OCI-LY3 (cell line): ENCODE measurements at regions not wholly inside any gene's neighbourhood (a gene's known extent, or its start where the extent isn't known, plus 50 kb on each side); places are given as distances from the start of the nearest gene placed in this dataset.

Experiments
- H2AFZ ChIP-seq: fragments of 200-600, 300-600 bp; shearing (Covaris generic); 2 replicates; pipeline ENCODE4 v1.6.0; 2014; ENCODE audit warnings: antibody characterized with exemption, low read depth, low read length
- H3K27ac ChIP-seq: fragments of 200-600, 300-600 bp; sonication (generic); 2 replicates; pipeline ENCODE4 v1.5.1; 2014; ENCODE audit warnings: mild to moderate bottlenecking, low read length, moderate library complexity, mixed read lengths
- H3K27me3 ChIP-seq: fragments of 200-600, 300-600 bp; sonication (generic); 2 replicates; pipeline ENCODE4 v1.6.1; 2014; ENCODE audit warnings: low read depth, low read length, mixed read lengths
- H3K36me3 ChIP-seq: fragments of 200-600, 300-600 bp; sonication (generic); replicated peaks from 2 replicates; pipeline ENCODE3; 2014; ENCODE audit warnings: low read depth, low read length, mixed read lengths
- H3K4me1 ChIP-seq: fragments of 300-600, 200-600 bp; sonication (generic); 2 replicates; pipeline ENCODE4 v1.6.1; 2014; ENCODE audit warnings: low read length, mixed read lengths
- H3K4me2 ChIP-seq: fragments of 200-600, 300-600 bp; sonication (generic); 2 replicates; pipeline ENCODE4 v1.6.1; 2014; ENCODE audit warnings: low read length, mixed read lengths
- H3K4me3 ChIP-seq: fragments of 300-600, 200-600 bp; sonication (generic); 2 replicates; pipeline ENCODE4 v1.5.1; 2014; ENCODE audit warnings: antibody characterized with exemption, mild to moderate bottlenecking, low read length, moderate library complexity
- H3K79me2 ChIP-seq: fragments of 300-600, 200-600 bp; shearing (Covaris generic); 2 replicates; pipeline ENCODE4 v1.6.1; 2014; ENCODE audit warnings: mild to moderate bottlenecking, low read length, mixed read lengths
- H3K9ac ChIP-seq: fragments of 300-600, 200-600 bp; shearing (Covaris generic); 2 replicates; pipeline ENCODE4 v1.6.0; 2014; ENCODE audit warnings: mild to moderate bottlenecking, low read length, moderate library complexity
- H3K9me3 ChIP-seq: fragments of 200-600, 300-600 bp; shearing (Covaris generic); 2 replicates; pipeline ENCODE4 v1.6.1; 2014; ENCODE audit warnings: low read length, mixed read lengths; ENCODE audit not compliant: insufficient read depth
- H4K20me1 ChIP-seq: fragments of 200-600, 300-600 bp; sonication (generic); 2 replicates; pipeline ENCODE4 v1.6.1; 2016; ENCODE audit warnings: low read length, mixed read lengths; ENCODE audit not compliant: insufficient read depth
- CTCF ChIP-seq: fragments of 200-600, 300-600 bp; sonication (generic); IDR thresholded peaks from 2 replicates; pipeline ENCODE4 v1.5.1; 2014; ENCODE audit warnings: antibody characterized with exemption, low read length, low read depth
- EZH2phosphoT487 ChIP-seq: fragments of 200-600 bp; shearing (Covaris generic); IDR thresholded peaks from 2 replicates; pipeline ENCODE4 v1.6.1; 2018; ENCODE audit warnings: antibody characterized with exemption, mixed run types, low read depth

- Histone ChIP-seq H3K79me2 (no peaks in the 10 kb centered on the region), H3K4me2 (peak overlapping the region; percentile 31), H4K20me1 (no peaks in the 10 kb centered on the region), H3K27ac (no peak overlapping the region), H3K4me1 (peaks cover 47% of the 10 kb centered on the region), H3K4me3 (no peak overlapping the region), H3K9ac (no peak overlapping the region), H3K36me3 (no peaks in the 10 kb centered on the region), H3K27me3 (no peaks in the 10 kb centered on the region), H2AFZ (no peak overlapping the region), H3K9me3 (no peaks in the 10 kb centered on the region; the same call in 1 of the 2 replicates)
- TF ChIP-seq CTCF (no peak), EZH2phosphoT487 (no peak)
These were observed 59.4 kb upstream of the RBPJ start for GRCh38 chr4:26261405-26261804.

- TF ChIP-seq EZH2phosphoT487 (no peak), CTCF (no peak)
- H3K4me3 ChIP-seq, result peak overlapping the region; percentile 58
- H3K27ac ChIP-seq, result no peak overlapping the region
- H3K79me2 ChIP-seq, result no peaks in the 10 kb centered on the region
- H3K4me1 ChIP-seq, result peaks cover 32% of the 10 kb centered on the region
- H4K20me1 ChIP-seq, result no peaks in the 10 kb centered on the region
- H3K4me2 ChIP-seq, result peak overlapping the region; percentile 65
- no peaks in the 10 kb centered on the region for H3K36me3 ChIP-seq
- H3K9ac ChIP-seq, result no peak overlapping the region; the same call in 1 of the 2 replicates
- H3K9me3 ChIP-seq, result no peaks in the 10 kb centered on the region; the same call in 1 of the 2 replicates
- no peaks in the 10 kb centered on the region for H3K27me3 ChIP-seq
- H2AFZ ChIP-seq, result no peak overlapping the region
These were observed 57.6 kb upstream of the RBPJ start for GRCh38 chr4:26263165-26263564.

GRCh38 chr4:26264109-26264508, 56.7 kb upstream of the RBPJ start:
- H3K9me3 ChIP-seq, result no peaks in the 10 kb centered on the region; the same call in 1 of the 2 replicates
- H3K36me3 ChIP-seq, result no peaks in the 10 kb centered on the region
- no peak overlapping the region for H3K27ac ChIP-seq
- H3K27me3 ChIP-seq, result no peaks in the 10 kb centered on the region
- no peaks in the 10 kb centered on the region for H3K79me2 ChIP-seq
- H3K4me1 ChIP-seq, result peaks cover 35% of the 10 kb centered on the region
- H2AFZ ChIP-seq, result no peak overlapping the region
- TF ChIP-seq CTCF (no peak), EZH2phosphoT487 (no peak)
- H3K4me2 ChIP-seq, result no peak overlapping the region
- no peak overlapping the region for H3K4me3 ChIP-seq
- no peaks in the 10 kb centered on the region for H4K20me1 ChIP-seq
- no peak overlapping the region for H3K9ac ChIP-seq

DNA sequence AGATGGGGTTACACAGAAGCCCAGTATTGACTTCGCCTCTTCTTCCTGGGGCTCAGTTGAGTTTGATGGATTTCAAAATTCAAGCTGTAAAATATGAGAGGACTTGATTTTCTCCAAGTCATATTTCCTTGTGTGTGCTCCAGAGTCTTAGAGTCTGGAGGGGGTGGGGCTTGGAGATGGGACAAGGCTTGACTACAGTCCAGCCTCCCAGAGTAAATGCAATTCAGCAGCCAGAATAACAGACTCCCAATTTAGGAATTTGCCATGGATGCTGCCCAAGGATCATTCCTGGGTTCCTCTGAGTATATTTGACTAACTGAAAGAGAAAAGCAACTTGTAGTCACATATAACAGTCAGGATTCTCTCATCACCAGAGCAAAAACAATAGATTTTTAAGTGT, 53.7 kb upstream of the RBPJ start:
- no peak overlapping the region for H2AFZ ChIP-seq
- H3K4me1 ChIP-seq, result peaks cover 17% of the 10 kb centered on the region
- H3K9me3 ChIP-seq, result no peaks in the 10 kb centered on the region
- no peak overlapping the region for H3K4me2 ChIP-seq
- H3K4me3 ChIP-seq, result no peak overlapping the region
- no peaks in the 10 kb centered on the region for H3K36me3 ChIP-seq
- H3K9ac ChIP-seq, result no peak overlapping the region
- H3K27ac ChIP-seq, result no peak overlapping the region
- no peaks in the 10 kb centered on the region for H4K20me1 ChIP-seq
- TF ChIP-seq CTCF, result no peak
- TF ChIP-seq EZH2phosphoT487, result no peak
- no peaks in the 10 kb centered on the region for H3K79me2 ChIP-seq
- H3K27me3 ChIP-seq, result no peaks in the 10 kb centered on the region
